ENCODE measurements at regions not wholly inside any gene's neighbourhood (a gene's known extent, or its start where the extent isn't known, plus 50 kb on each side); places are given as distances from the start of the nearest gene placed in this dataset.

- DNase-seq: no peak
These were observed 205.1 kb upstream of the FSCB start for GRCh38 chr14:44712024-44712815.

- no peak for DNase-seq
These were observed 194.6 kb upstream of the FSCB start for GRCh38 chr14:44701563-44702263.

GRCh38 chr14:44700694-44701093 is 193.6 kb upstream of the FSCB start:
- DNase-seq: no peak

- DNase-seq: no peak
These were observed 193.1 kb upstream of the FSCB start for GRCh38 chr14:44700184-44700583.

GRCh38 chr14:44699391-44699790 is 192.3 kb upstream of the FSCB start:
- no peak for DNase-seq

GRCh38 chr14:44669496-44669895 is 162.4 kb upstream of the FSCB start:
- no peak for DNase-seq

- no peak for DNase-seq
These were observed 156.1 kb upstream of the FSCB start for GRCh38 chr14:44663136-44663535.

- DNase-seq: no peak
These were observed 155.3 kb upstream of the FSCB start for GRCh38 chr14:44662250-44662891.

GRCh38 chr14:44658389-44658696 is 151.3 kb upstream of the FSCB start:
- DNase-seq: no peak

- DNase-seq: peak in 3 of 56 donors; percentile 2 to 5 (median 3)
These were observed 150.8 kb upstream of the FSCB start for GRCh38 chr14:44657696-44658388.

- DNase-seq: no peak
These were observed 150.1 kb upstream of the FSCB start for GRCh38 chr14:44657203-44657602.

GRCh38 chr14:44654591-44654990 is 147.5 kb upstream of the FSCB start:
- DNase-seq: no peak

GRCh38 chr14:44653641-44654040 is 146.6 kb upstream of the FSCB start:
- DNase-seq: no peak

GRCh38 chr14:44652640-44653039 is 145.6 kb upstream of the FSCB start:
- no peak for DNase-seq

GRCh38 chr14:44649061-44649460 is 142.0 kb upstream of the FSCB start:
- DNase-seq: no peak

- DNase-seq: no peak
These were observed 133.3 kb upstream of the FSCB start for GRCh38 chr14:44640416-44640815.

- no peak for DNase-seq
These were observed 132.8 kb upstream of the FSCB start for GRCh38 chr14:44639781-44640385.

- no peak for DNase-seq
These were observed 127.6 kb upstream of the FSCB start for GRCh38 chr14:44634692-44635091.

GRCh38 chr14:44626423-44626822 is 119.3 kb upstream of the FSCB start:
- no peak for DNase-seq

- DNase-seq: no peak
These were observed 118.0 kb upstream of the FSCB start for GRCh38 chr14:44625098-44625497.

Measured in amygdala (tissue), 56 donors.